B cell (primary cell): ENCODE measurements at regions not wholly inside any gene's neighbourhood (a gene's known extent, or its start where the extent isn't known, plus 50 kb on each side); places are given as distances from the start of the nearest gene placed in this dataset.

ENCODE experiments used
- ATAC-seq: fragments of 200-7000 bp; cut with Tn5 transposase; one replicate; pipeline ENCODE4 v1.10.0; 2021; ENCODE audit warnings: low read depth, mild to moderate bottlenecking, moderate number of reproducible peaks, moderate library complexity
- CTCF ChIA-PET: fragments of 350-600 bp; sonication (Branson Sonifier 250); formaldehyde crosslinking; loops from one replicate; lab custom pipeline; 2021; ENCODE audit warnings: antibody characterized with exemption, inconsistent platforms; lab: Charles Lee
- POLR2A ChIA-PET: fragments of 350-600 bp; sonication (Branson Sonifier 250); formaldehyde crosslinking; loops from one replicate; lab custom pipeline; 2021; ENCODE audit warnings: antibody characterized with exemption; lab: Charles Lee
- DNase-seq: peaks from one replicate; pipeline ENCODE4 v3.0.0; 2013
- H2AFZ ChIP-seq: 2 replicates; pipeline ENCODE4 v1.6.1; 2012; ENCODE audit warnings: mild to moderate bottlenecking, low read depth, low read length; ENCODE audit not compliant: insufficient read depth, poor library complexity, severe bottlenecking
- H3K27ac ChIP-seq, 2 donors: 1 replicate in 1 of 2; 2 replicates in 1 of 2; pipeline ENCODE4 v1.5.1; 2012 to 2013; ENCODE audit warnings: low read length in 2 of 2, mild to moderate bottlenecking in 2 of 2, moderate library complexity in 1 of 2
- H3K27me3 ChIP-seq, 4 experiments: fragments of 200-600 bp in 1 of 4; sonication (generic) in 1 of 4; replicated peaks in 1 of 4; 1 replicate in 2 of 4; 2 replicates in 2 of 4; pipeline versions ENCODE4 v1.6.1 to v1.7.0; 2013 to 2016; ENCODE audit warnings: low read length in 3 of 4, mild to moderate bottlenecking in 2 of 4, mixed read lengths in 1 of 4, moderate library complexity in 1 of 4; ENCODE audit not compliant: insufficient read depth in 4 of 4, control insufficient read depth in 3 of 4; ENCODE audit errors: control extremely low read depth in 1 of 4
- H3K36me3 ChIP-seq, 2 experiments: replicated peaks in 1 of 2; 1 replicate in 1 of 2; 2 replicates in 1 of 2; pipeline versions ENCODE4 v1.6.1 to v1.7.1; 2013; ENCODE audit warnings: low read length in 1 of 2; ENCODE audit not compliant: insufficient read depth in 2 of 2, control insufficient read depth in 1 of 2; ENCODE audit errors: control extremely low read depth in 1 of 2, extremely low read depth in 1 of 2
- H3K4me1 ChIP-seq, 2 donors: fragments of 200-600 bp in 1 of 2; sonication (generic) in 1 of 2; 1 replicate in 1 of 2; 2 replicates in 1 of 2; pipeline versions ENCODE4 v1.5.1 to v1.6.1; 2013 to 2017; ENCODE audit warnings: low read length in 2 of 2; ENCODE audit not compliant: control insufficient read depth in 2 of 2, insufficient read depth in 2 of 2
- H3K4me2 ChIP-seq: replicated peaks from 2 replicates; pipeline ENCODE3; 2012; ENCODE audit warnings: mild to moderate bottlenecking, low read depth, low read length; ENCODE audit not compliant: poor library complexity, severe bottlenecking
- H3K4me3 ChIP-seq, 5 experiments: fragments of 200-600 bp in 1 of 5; sonication (generic) in 1 of 5; 1 replicate in 3 of 5; 2 replicates in 2 of 5; pipeline versions ENCODE4 v1.5.1 to v1.7.0; 2011 to 2016; ENCODE audit warnings: low read length in 4 of 5, mild to moderate bottlenecking in 4 of 5, low read depth in 2 of 5, control low read depth in 1 of 5, moderate library complexity in 1 of 5; ENCODE audit not compliant: insufficient read depth in 1 of 5; ENCODE audit errors: control extremely low read depth in 1 of 5, extremely low read depth in 1 of 5
- H3K79me2 ChIP-seq: fragments of 200-600 bp; sonication (generic); one replicate; pipeline ENCODE4 v1.6.0; 2016; ENCODE audit warnings: low read length; ENCODE audit not compliant: control insufficient read depth, insufficient read depth
- H3K9ac ChIP-seq: fragments of 200-600 bp; sonication (generic); 2 replicates; pipeline ENCODE4 v1.6.1; 2017; ENCODE audit warnings: mild to moderate bottlenecking, low read length, moderate library complexity
- H3K9me3 ChIP-seq, 3 donors: one replicate each; pipeline versions ENCODE4 v1.6.1 to v1.7.1; 2013; ENCODE audit warnings: low read length in 2 of 3; ENCODE audit not compliant: control insufficient read depth in 2 of 3, insufficient read depth in 1 of 3; ENCODE audit errors: control extremely low read depth in 1 of 3
- H4K20me1 ChIP-seq: 2 replicates; pipeline ENCODE4 v1.6.0; 2012; ENCODE audit warnings: mild to moderate bottlenecking, low read length; ENCODE audit not compliant: insufficient read depth, control insufficient read depth, poor library complexity, severe bottlenecking
- H3K27ac Mint-ChIP-seq: one replicate; pipeline ENCODE4 v1.8.0; 2021; ENCODE audit warnings: mixed read lengths
- H3K27me3 Mint-ChIP-seq: one replicate; pipeline ENCODE4 v1.8.0; 2021; ENCODE audit warnings: mixed read lengths
- H3K4me1 Mint-ChIP-seq: one replicate; pipeline ENCODE4 v1.8.0; 2021; ENCODE audit warnings: mixed read lengths
- H3K4me3 Mint-ChIP-seq: one replicate; pipeline ENCODE4 v1.8.0; 2021; ENCODE audit warnings: mixed read lengths
- H3K9me3 Mint-ChIP-seq: one replicate; pipeline ENCODE4 v1.8.0; 2022; ENCODE audit warnings: mixed read lengths; ENCODE audit not compliant: insufficient read depth
- EZH2 ChIP-seq: IDR thresholded peaks from 2 replicates; pipeline ENCODE4 v1.6.1; 2012; ENCODE audit warnings: borderline replicate concordance, low read depth, mild to moderate bottlenecking, moderate library complexity, low read length; ENCODE audit not compliant: insufficient read depth, poor library complexity, severe bottlenecking
- WGBS: methylation state at CpG from one replicate; pipeline ENCODE4 v1.1.5; 2013; ENCODE audit warnings: missing lambda C conversion rate; ENCODE audit not compliant: insufficient coverage; 5-methylcytosine and 5-hydroxymethylcytosine counted together
- intact Hi-C: fragments of 100-400 bp; cut with micrococcal nuclease; formaldehyde crosslinking; loops from one replicate; pipeline ENCODE4 v1.10.0; 2022
- TF ChIP-seq, protein P1 (sequence below): fragments of 200-600 bp; IDR thresholded peaks from one replicate; pipeline ENCODE4 v1.8.0; 2022; ENCODE audit warnings: antibody characterized with exemption, mild to moderate bottlenecking

DNA sequence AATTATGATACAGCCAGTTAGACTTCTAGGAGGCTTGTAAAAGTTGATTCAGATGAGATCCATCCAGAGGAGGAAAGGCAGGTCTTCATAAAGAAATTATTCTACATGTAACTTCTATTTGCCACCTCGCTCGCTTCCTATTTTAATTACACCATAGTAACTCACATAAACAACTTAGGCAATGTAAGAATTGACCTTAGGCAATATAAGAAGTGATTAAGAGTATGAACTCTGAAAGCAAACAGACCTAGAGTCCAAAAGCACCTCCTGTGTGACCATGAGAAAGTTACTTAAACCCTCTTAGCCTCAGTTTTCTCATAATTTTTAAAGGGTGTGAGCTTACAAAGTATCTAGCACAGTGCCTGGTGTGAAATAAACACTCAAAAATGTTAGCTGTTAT lies 192.7 kb upstream of the NFIA start:
- H3K79me2 ChIP-seq = no peaks in the 10 kb centered on the region
- no CpG with 5 or more reads among the region's 2 CpGs for WGBS
- no peaks in the 10 kb centered on the region for H3K27me3 ChIP-seq
- no peak overlapping the region for H3K4me3 Mint-ChIP-seq
- no peak overlapping the region for H2AFZ ChIP-seq
- no peaks in the 10 kb centered on the region for H4K20me1 ChIP-seq
- no peak overlapping the region for H3K27ac Mint-ChIP-seq
- no peak overlapping the region for H3K4me2 ChIP-seq
- H3K27ac ChIP-seq = no peak overlapping the region
- H3K4me3 ChIP-seq = no peak overlapping the region
- DNase-seq = no peak
- intact Hi-C loops = no loop called here
- ATAC-seq = no peak
- no peaks in the 10 kb centered on the region for H3K27me3 Mint-ChIP-seq
- ChIA-PET POLR2A (no interaction called here), CTCF (no interaction called here)
- no peaks in the 10 kb centered on the region for H3K4me1 ChIP-seq
- no peaks in the 10 kb centered on the region for H3K9me3 ChIP-seq
- H3K9ac ChIP-seq = no peak overlapping the region
- no peaks in the 10 kb centered on the region for H3K9me3 Mint-ChIP-seq
- TF ChIP-seq, protein P1, sequence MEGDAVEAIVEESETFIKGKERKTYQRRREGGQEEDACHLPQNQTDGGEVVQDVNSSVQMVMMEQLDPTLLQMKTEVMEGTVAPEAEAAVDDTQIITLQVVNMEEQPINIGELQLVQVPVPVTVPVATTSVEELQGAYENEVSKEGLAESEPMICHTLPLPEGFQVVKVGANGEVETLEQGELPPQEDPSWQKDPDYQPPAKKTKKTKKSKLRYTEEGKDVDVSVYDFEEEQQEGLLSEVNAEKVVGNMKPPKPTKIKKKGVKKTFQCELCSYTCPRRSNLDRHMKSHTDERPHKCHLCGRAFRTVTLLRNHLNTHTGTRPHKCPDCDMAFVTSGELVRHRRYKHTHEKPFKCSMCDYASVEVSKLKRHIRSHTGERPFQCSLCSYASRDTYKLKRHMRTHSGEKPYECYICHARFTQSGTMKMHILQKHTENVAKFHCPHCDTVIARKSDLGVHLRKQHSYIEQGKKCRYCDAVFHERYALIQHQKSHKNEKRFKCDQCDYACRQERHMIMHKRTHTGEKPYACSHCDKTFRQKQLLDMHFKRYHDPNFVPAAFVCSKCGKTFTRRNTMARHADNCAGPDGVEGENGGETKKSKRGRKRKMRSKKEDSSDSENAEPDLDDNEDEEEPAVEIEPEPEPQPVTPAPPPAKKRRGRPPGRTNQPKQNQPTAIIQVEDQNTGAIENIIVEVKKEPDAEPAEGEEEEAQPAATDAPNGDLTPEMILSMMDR = no peak
- no peak for TF ChIP-seq EZH2
- no peaks in the 10 kb centered on the region for H3K4me1 Mint-ChIP-seq
- H3K36me3 ChIP-seq = no peaks in the 10 kb centered on the region

DNA sequence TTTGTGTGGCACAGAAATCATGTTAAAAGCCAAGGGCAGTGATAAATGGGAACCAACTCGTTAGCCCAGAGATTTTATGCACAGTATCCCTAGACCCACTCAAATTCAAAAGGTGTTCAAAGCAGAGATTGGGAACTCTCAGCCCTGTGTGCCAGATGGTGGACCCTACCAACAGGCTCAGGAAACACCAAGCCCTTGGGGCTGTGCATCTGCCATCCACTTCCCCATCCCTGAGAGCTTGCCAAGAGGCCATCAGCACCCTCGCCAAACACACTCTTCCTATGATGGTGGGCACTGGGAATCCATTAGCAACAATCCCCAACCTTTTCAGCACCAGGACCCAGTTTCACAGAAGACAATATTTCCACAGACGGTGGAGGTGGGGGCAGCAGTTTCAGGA lies 194.2 kb upstream of the NFIA start:
- no peaks in the 10 kb centered on the region for H3K27me3 Mint-ChIP-seq
- no peaks in the 10 kb centered on the region for H3K4me1 ChIP-seq
- no peak overlapping the region for H3K9ac ChIP-seq
- H3K79me2 ChIP-seq = no peaks in the 10 kb centered on the region
- no peak overlapping the region for H2AFZ ChIP-seq
- no peaks in the 10 kb centered on the region for H3K4me1 Mint-ChIP-seq
- H3K27ac ChIP-seq = no peak overlapping the region
- H4K20me1 ChIP-seq = no peaks in the 10 kb centered on the region
- ATAC-seq (no peak), DNase-seq (no peak)
- ChIA-PET CTCF (no interaction called here), POLR2A (no interaction called here)
- H3K4me3 Mint-ChIP-seq = no peak overlapping the region
- no peak overlapping the region for H3K27ac Mint-ChIP-seq
- intact Hi-C loops = no loop called here
- no peaks in the 10 kb centered on the region for H3K36me3 ChIP-seq
- H3K9me3 Mint-ChIP-seq = no peaks in the 10 kb centered on the region
- no peaks in the 10 kb centered on the region for H3K27me3 ChIP-seq
- no peak for TF ChIP-seq EZH2
- TF ChIP-seq, protein P1 = no peak
- H3K4me2 ChIP-seq = no peak overlapping the region
- no peaks in the 10 kb centered on the region for H3K9me3 ChIP-seq
- WGBS = 62% methylated on average over 2 of the region's 3 CpGs
- no peak overlapping the region for H3K4me3 ChIP-seq
